GM13976 (cell line): ENCODE measurements at regions not wholly inside any gene's neighbourhood (a gene's known extent, or its start where the extent isn't known, plus 50 kb on each side); places are given as distances from the start of the nearest gene placed in this dataset.

Source experiments
- DNase-seq: peaks from one replicate; pipeline ENCODE4 v3.0.0; 2012; ENCODE audit warnings: low spot score
- in situ Hi-C: fragments of 300-500 bp; cut with MboI; formaldehyde crosslinking; loops from one replicate; pipeline ENCODE4 v1.12.0; 2022; ENCODE audit warnings: low sequenced_read_pairs, mixed read lengths, inconsistent platforms; ENCODE audit not compliant: unreplicated experiment
- TF ChIP-seq, protein P1 (sequence below): IDR thresholded peaks from 2 replicates; pipeline ENCODE4 v1.5.1; 2012; ENCODE audit warnings: borderline replicate concordance, mild to moderate bottlenecking; ENCODE audit not compliant: insufficient read depth; ENCODE audit errors: extremely low read depth, missing control alignments, control extremely low read depth

DNA sequence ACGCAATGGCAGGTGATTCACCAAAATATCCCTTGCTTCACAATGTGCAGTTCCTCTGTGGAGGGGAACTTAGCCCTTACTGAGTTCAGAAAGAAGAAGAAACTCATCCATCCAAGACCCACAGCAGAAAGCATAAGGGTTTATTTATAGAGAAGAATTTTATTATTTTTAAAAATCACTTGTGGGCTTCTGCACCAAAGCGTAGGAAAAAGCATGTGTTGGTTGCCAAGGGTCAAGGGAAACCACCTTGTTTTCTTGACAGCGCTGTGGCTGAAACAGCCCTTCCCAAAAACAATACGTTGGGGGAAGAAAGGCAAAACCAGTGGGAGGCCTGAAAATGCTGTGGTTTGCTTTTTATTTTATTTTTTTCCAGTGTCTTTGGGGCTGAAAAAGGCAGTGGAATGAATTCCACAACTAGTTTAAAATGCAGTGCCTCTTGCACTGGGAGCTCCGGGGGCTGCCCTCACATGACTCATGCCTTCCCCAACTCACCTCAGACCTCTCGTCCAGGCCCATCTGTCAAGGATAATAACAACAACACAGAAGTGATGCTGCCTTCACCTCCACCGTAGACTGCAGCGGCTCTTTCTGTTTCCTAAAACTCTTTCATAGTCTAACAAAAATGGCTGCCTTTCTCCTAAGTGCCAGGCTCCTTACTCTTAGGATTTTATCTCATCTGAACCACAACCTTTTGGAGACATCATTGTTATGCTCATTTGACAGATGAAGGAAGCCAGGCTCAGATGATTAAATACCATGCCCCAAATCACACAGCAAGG is 224.2 kb upstream of the JUN start:
- TF ChIP-seq, protein P1, sequence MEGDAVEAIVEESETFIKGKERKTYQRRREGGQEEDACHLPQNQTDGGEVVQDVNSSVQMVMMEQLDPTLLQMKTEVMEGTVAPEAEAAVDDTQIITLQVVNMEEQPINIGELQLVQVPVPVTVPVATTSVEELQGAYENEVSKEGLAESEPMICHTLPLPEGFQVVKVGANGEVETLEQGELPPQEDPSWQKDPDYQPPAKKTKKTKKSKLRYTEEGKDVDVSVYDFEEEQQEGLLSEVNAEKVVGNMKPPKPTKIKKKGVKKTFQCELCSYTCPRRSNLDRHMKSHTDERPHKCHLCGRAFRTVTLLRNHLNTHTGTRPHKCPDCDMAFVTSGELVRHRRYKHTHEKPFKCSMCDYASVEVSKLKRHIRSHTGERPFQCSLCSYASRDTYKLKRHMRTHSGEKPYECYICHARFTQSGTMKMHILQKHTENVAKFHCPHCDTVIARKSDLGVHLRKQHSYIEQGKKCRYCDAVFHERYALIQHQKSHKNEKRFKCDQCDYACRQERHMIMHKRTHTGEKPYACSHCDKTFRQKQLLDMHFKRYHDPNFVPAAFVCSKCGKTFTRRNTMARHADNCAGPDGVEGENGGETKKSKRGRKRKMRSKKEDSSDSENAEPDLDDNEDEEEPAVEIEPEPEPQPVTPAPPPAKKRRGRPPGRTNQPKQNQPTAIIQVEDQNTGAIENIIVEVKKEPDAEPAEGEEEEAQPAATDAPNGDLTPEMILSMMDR, result no peak
- in situ Hi-C loops, result no loop called here
- peak; percentile 25 for DNase-seq

DNA sequence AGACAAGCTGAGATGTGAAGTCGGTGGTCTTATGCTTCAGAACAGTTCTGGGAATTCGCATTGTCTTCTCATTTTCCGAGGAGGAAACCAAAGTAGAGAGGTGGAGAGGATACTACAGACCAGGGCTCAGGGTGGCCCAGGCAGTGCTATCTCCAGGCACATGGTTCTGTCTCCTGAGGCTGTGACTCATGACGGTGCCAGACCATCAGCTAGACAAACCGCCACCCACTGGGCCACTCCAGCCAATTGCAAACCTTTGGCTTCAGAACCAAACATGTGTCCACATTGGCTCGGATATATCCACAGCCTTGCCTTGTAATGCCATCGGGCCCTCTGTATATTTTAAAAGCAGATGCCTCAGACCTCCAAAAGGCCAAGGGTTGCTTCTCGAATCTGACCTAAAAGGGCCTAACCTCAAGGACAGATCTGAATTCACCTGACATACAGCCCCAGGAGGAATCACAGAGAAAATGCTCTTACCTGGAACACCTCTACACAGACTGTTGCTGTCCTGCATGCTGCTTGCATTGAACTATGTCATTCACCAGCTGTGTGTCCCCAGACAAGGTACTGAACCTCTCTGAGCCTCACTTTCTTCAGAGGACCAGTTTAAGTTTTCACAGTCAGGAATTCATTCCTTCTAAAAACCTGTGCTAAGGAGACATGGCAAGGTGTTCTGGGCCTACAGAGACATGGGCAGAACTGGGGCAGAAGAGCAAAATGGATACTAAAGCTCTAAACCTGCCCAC is 224.9 kb upstream of the JUN start:
- TF ChIP-seq, protein P1, result no peak
- in situ Hi-C loops, result no loop called here
- DNase-seq, result no peak

DNA sequence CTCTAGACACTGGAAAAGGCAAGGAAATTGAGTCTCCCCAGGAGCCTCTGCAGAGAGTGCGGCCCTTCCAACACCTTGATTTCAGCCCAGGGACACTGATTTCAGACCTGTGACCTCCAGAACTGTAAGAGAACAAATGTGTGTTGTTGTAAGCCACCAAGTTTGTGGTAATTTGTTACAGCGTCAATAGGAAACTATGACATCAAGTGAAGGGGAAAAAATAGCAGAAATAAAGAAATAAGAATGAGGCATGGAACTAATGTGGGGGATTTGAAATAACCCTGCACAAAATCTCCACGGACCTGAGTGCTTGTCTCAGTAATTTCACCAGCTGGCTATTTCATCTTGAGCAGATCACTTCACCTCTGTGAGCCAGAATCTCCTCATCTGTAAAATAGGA is 227.8 kb upstream of the JUN start:
- DNase-seq, result no peak

DNA sequence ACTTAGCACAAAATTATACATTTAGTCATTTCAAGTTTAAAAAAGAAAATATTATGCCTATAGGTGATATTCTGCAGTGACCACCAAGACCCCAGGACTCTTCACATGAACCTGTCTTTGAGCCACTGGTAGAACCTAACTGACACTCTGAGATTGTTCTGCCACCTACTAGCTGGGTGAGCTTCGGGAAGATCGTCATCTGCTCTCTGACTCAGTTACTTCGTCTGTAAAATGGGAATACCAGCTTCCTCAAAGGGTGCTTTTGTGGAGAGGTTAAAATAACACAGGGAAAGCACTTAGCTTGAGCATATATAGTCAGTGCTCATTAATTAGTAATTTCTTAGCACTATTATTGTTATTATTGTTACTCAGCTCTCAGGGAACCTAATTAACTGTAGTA is 228.5 kb upstream of the JUN start:
- no peak for DNase-seq
- TF ChIP-seq, protein P1, result no peak
- in situ Hi-C loops, result no loop called here

More for the DNA sequence above, 227.8 kb upstream of the JUN start:
- in situ Hi-C loops, result no loop called here
- TF ChIP-seq, protein P1, result no peak

DNA sequence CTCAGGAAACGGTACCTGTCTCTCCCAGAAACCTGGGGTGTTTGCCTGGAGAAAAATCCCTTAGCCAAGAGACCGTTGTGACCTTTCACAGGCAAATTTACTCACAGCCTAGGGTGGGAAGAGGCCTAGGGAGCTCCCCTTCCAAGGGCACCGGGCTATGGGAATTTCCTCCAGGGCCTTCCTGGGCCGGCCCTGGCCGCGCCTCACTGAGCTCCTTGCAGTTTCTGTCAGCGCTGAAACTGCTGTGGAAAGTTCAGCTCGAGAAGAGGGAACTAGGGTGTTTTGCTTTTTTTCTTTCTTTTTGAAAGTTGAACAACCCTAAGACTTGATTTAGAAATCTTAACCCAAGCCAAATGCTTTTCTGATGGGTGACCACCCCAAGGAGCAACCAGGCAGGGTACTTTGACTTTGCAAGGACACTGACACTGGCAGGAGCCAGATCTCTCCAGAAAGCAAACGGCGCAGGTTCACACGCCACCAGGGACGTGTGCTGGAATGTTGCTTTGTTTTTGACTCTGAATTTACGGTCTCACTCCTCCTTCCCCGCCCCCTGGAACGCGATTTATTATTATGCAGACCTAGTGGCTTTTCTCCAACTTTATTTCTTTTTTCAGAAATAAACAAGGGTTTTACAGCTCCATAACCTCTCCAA is 229.6 kb upstream of the JUN start:
- in situ Hi-C loops, result no loop called here
- TF ChIP-seq, protein P1, result no peak
- peak; percentile 30 for DNase-seq

DNA sequence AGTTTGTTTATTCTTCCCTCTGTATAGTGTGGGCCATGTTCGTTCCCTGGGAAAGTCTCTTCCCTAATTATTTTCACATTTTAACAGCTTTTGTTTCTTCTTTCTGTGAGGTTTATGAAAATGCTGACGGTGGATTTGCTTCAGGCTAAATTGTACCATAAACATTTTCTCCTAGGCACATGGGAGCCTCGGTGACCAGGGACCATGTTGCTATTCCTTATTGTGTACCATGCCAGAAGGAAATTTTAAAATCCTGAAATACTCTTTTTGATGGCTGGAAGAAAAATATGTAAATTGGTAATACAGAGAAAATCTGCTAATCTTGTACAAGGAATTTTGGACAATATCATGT is 230.1 kb upstream of the JUN start:
- DNase-seq, result no peak
- TF ChIP-seq, protein P1, result no peak
- in situ Hi-C loops, result no loop called here
